GM23338 (cell line): ENCODE measurements at regions not wholly inside any gene's neighbourhood (a gene's known extent, or its start where the extent isn't known, plus 50 kb on each side); places are given as distances from the start of the nearest gene placed in this dataset.

Source experiments
- EZH2 ChIP-seq: fragments of 200-600 bp; sonication (generic); IDR thresholded peaks from one replicate; pipeline ENCODE4 v1.8.0; 2017; ENCODE audit warnings: antibody characterized with exemption, mild to moderate bottlenecking, low read depth; ENCODE audit not compliant: unreplicated experiment
- EZH2phosphoT487 ChIP-seq: fragments of 200-600 bp; sonication (generic); IDR thresholded peaks from one replicate; pipeline ENCODE4 v1.8.1; 2018; ENCODE audit warnings: antibody characterized with exemption; ENCODE audit not compliant: unreplicated experiment
- REST ChIP-seq: IDR thresholded peaks from one replicate; pipeline ENCODE4 v1.6.1; 2018; ENCODE audit warnings: antibody characterized with exemption; ENCODE audit not compliant: unreplicated experiment
- TF ChIP-seq, protein P1 (sequence below), 2 experiments: fragments of 200-600 bp in 1 of 2; sonication (generic) in 1 of 2; conservative IDR thresholded peaks; 2 replicates each; pipeline versions ENCODE4 v1.5.1 to v1.6.1; 2016 to 2017; ENCODE audit warnings: antibody characterized with exemption in 2 of 2, low read depth in 2 of 2, mild to moderate bottlenecking in 2 of 2, moderate library complexity in 1 of 2
- TF ChIP-seq, protein P2 (sequence below): IDR thresholded peaks from 2 replicates; pipeline ENCODE4 v1.6.1; 2016; ENCODE audit warnings: antibody characterized with exemption

- TF ChIP-seq, protein P1, sequence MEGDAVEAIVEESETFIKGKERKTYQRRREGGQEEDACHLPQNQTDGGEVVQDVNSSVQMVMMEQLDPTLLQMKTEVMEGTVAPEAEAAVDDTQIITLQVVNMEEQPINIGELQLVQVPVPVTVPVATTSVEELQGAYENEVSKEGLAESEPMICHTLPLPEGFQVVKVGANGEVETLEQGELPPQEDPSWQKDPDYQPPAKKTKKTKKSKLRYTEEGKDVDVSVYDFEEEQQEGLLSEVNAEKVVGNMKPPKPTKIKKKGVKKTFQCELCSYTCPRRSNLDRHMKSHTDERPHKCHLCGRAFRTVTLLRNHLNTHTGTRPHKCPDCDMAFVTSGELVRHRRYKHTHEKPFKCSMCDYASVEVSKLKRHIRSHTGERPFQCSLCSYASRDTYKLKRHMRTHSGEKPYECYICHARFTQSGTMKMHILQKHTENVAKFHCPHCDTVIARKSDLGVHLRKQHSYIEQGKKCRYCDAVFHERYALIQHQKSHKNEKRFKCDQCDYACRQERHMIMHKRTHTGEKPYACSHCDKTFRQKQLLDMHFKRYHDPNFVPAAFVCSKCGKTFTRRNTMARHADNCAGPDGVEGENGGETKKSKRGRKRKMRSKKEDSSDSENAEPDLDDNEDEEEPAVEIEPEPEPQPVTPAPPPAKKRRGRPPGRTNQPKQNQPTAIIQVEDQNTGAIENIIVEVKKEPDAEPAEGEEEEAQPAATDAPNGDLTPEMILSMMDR (conservative IDR thresholded peaks at IDR 0.05; ENCODE audit: low read depth in 2 of 2), result no peak
- no peak for TF ChIP-seq EZH2
- no peak for TF ChIP-seq EZH2phosphoT487
- TF ChIP-seq, protein P2, sequence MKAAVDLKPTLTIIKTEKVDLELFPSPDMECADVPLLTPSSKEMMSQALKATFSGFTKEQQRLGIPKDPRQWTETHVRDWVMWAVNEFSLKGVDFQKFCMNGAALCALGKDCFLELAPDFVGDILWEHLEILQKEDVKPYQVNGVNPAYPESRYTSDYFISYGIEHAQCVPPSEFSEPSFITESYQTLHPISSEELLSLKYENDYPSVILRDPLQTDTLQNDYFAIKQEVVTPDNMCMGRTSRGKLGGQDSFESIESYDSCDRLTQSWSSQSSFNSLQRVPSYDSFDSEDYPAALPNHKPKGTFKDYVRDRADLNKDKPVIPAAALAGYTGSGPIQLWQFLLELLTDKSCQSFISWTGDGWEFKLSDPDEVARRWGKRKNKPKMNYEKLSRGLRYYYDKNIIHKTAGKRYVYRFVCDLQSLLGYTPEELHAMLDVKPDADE, result no peak
- TF ChIP-seq REST, result no peak
Measured at GRCh38 chr16:85426806-85427205, 186.3 kb upstream of the GSE1 start.
